ENCODE measurements at regions not wholly inside any gene's neighbourhood (a gene's known extent, or its start where the extent isn't known, plus 50 kb on each side); places are given as distances from the start of the nearest gene placed in this dataset.

GRCh38 chr6:164663634-164664033 is 645.8 kb downstream of the C6orf118 start:
- intact Hi-C loops (cut with DNase I): no loop called here
- no peaks in the 10 kb centered on the region for H3K9me3 ChIP-seq
- H3K4me3 ChIP-seq: no peak overlapping the region
- no peak for ATAC-seq
- no peaks in the 10 kb centered on the region for H3K4me1 ChIP-seq
- no peak for TF ChIP-seq CTCF (IDR thresholded peaks at IDR 0.05)
- H3K27ac ChIP-seq: no peak overlapping the region
- DNase-seq: no peak
- H3K27me3 ChIP-seq: no peaks in the 10 kb centered on the region
- no peaks in the 10 kb centered on the region for H3K36me3 ChIP-seq

GRCh38 chr6:164661716-164662115 is 647.7 kb downstream of the C6orf118 start:
- ATAC-seq: no peak
- no peak for TF ChIP-seq CTCF (IDR thresholded peaks at IDR 0.05)
- no peaks in the 10 kb centered on the region for H3K27me3 ChIP-seq
- no peaks in the 10 kb centered on the region for H3K36me3 ChIP-seq
- no peak overlapping the region for H3K4me3 ChIP-seq
- intact Hi-C loops (cut with DNase I): no loop called here
- no peaks in the 10 kb centered on the region for H3K4me1 ChIP-seq
- no peak for DNase-seq
- H3K27ac ChIP-seq: no peak overlapping the region
- no peaks in the 10 kb centered on the region for H3K9me3 ChIP-seq

- intact Hi-C loops (cut with DNase I): no loop called here
Observed at GRCh38 chr6:164660781-164661180, 648.6 kb downstream of the C6orf118 start.

DNA sequence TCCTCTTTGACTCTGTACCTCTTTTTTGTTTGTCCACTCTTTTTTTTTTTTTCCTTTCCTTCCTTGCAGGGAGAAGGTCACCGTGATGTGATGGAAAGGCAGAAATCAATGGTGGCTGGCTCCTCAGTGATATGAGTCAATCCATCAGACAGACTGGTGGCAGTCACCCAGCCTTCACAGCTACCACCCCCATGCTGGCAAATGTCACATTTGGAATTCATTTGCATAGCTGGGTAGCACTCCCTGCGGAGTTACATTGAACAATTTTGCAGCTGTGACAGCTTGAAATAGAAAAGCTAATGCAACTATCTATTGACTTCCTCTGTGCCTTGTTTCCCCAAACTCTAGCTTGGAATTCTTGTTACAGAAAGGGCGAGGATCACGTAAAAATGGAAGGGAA is 668.4 kb downstream of the C6orf118 start:
- ATAC-seq: no peak
- intact Hi-C loops (cut with DNase I): no loop called here
- H3K4me1 ChIP-seq: no peaks in the 10 kb centered on the region
- H3K4me3 ChIP-seq: no peak overlapping the region
- no peaks in the 10 kb centered on the region for H3K27me3 ChIP-seq
- no peak for TF ChIP-seq CTCF (IDR thresholded peaks at IDR 0.05)
- DNase-seq: no peak
- peaks cover 0 to 8% of the 10 kb centered on the region in 2 donors for H3K9me3 ChIP-seq
- no peak overlapping the region for H3K27ac ChIP-seq
- H3K36me3 ChIP-seq: no peaks in the 10 kb centered on the region

More at GRCh38 chr6:164660781-164661180, 648.6 kb downstream of the C6orf118 start:
- no peak for TF ChIP-seq CTCF (IDR thresholded peaks at IDR 0.05)
- H3K27me3 ChIP-seq: no peaks in the 10 kb centered on the region
- no peak overlapping the region for H3K27ac ChIP-seq
- H3K9me3 ChIP-seq: no peaks in the 10 kb centered on the region
- H3K4me1 ChIP-seq: no peaks in the 10 kb centered on the region
- no peak overlapping the region for H3K4me3 ChIP-seq
- no peaks in the 10 kb centered on the region for H3K36me3 ChIP-seq
- no peak for DNase-seq
- ATAC-seq: no peak

GRCh38 chr6:164628302-164628931 is 681.0 kb downstream of the C6orf118 start:
- H3K27me3 ChIP-seq: no peaks in the 10 kb centered on the region
- intact Hi-C loops (cut with DNase I): no loop called here
- DNase-seq (no peak), ATAC-seq (no peak)
- no peak overlapping the region for H3K27ac ChIP-seq
- no peak for TF ChIP-seq CTCF (IDR thresholded peaks at IDR 0.05)
- H3K4me1 ChIP-seq: no peaks in the 10 kb centered on the region
- no peak overlapping the region for H3K4me3 ChIP-seq
- H3K36me3 ChIP-seq: no peaks in the 10 kb centered on the region
- peaks cover 0 to 2% of the 10 kb centered on the region in 2 donors for H3K9me3 ChIP-seq
